Mammary epithelial cell (primary cell): ENCODE measurements at regions not wholly inside any gene's neighbourhood (a gene's known extent, or its start where the extent isn't known, plus 50 kb on each side); places are given as distances from the start of the nearest gene placed in this dataset.

Experiments used
- CTCF ChIP-seq, 2 donors: IDR thresholded peaks in 1 of 2; conservative IDR thresholded peaks in 1 of 2; 2 replicates each; pipeline ENCODE4 v1.5.1; 2011 to 2012; ENCODE audit warnings: inconsistent platforms in 2 of 2, low read length in 2 of 2, mild to moderate bottlenecking in 2 of 2, control low read depth in 1 of 2, low read depth in 1 of 2; ENCODE audit not compliant: insufficient read depth in 1 of 2; ENCODE audit errors: extremely low read depth in 1 of 2
- EZH2 ChIP-seq: IDR thresholded peaks from 2 replicates; pipeline ENCODE4 v1.6.1; 2012; ENCODE audit warnings: low read length, inconsistent platforms, borderline replicate concordance

- TF ChIP-seq CTCF (conservative IDR thresholded peaks at IDR 0.05 in 1 of 2, IDR thresholded peaks at IDR 0.05 in 1 of 2; ENCODE audit: extremely low read depth in 1 of 2, insufficient read depth in 1 of 2, low read depth in 1 of 2, low read length in 2 of 2), result no peak
- TF ChIP-seq EZH2, result no peak
These were observed 131.1 kb upstream of the NBEA start for GRCh38 chr13:34810996-34811395.
